HPDE6-E6E7 (cell line): ENCODE measurements at regions not wholly inside any gene's neighbourhood (a gene's known extent, or its start where the extent isn't known, plus 50 kb on each side); places are given as distances from the start of the nearest gene placed in this dataset.

Experiments
- DNase-seq: peaks from one replicate; pipeline ENCODE4 v3.0.0; 2011; ENCODE audit warnings: missing footprints; ENCODE audit errors: extremely low spot score

- DNase-seq, result peak; percentile 6
Measured at GRCh38 chr4:96175871-96176270, 336.0 kb downstream of the PDHA2 start.

GRCh38 chr4:96183611-96184010 is 343.7 kb downstream of the PDHA2 start:
- DNase-seq, result no peak

GRCh38 chr4:96186593-96186992 is 346.7 kb downstream of the PDHA2 start:
- DNase-seq, result no peak

DNA sequence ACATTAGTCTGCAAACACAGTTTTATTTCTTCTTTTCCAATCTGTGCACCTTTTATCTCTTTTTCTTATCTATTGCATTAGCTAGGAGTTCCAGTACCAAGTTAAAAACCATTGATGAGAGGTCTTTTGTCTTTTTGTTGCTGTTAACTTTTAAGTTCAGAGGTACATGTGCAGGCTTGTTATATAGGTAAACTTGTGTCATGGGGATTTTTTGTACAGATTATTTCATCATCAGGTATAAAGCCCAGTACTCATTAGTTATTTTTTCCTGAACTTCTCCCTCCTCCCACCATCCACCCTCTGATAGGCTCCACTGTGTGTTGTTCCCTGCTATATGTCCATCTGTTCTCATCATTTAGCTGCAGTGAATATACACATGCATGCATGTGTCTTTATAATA is 349.9 kb downstream of the PDHA2 start:
- no peak for DNase-seq

- DNase-seq, result no peak
Measured at GRCh38 chr4:96193061-96193460, 353.2 kb downstream of the PDHA2 start.

GRCh38 chr4:96194993-96195392 is 355.1 kb downstream of the PDHA2 start:
- DNase-seq, result no peak

GRCh38 chr4:96205143-96205936 is 365.4 kb downstream of the PDHA2 start:
- DNase-seq, result no peak

- no peak for DNase-seq
Measured at GRCh38 chr4:96227515-96227914, 387.6 kb downstream of the PDHA2 start.

- DNase-seq, result no peak
Measured at GRCh38 chr4:96228463-96228862, 388.6 kb downstream of the PDHA2 start.

DNA sequence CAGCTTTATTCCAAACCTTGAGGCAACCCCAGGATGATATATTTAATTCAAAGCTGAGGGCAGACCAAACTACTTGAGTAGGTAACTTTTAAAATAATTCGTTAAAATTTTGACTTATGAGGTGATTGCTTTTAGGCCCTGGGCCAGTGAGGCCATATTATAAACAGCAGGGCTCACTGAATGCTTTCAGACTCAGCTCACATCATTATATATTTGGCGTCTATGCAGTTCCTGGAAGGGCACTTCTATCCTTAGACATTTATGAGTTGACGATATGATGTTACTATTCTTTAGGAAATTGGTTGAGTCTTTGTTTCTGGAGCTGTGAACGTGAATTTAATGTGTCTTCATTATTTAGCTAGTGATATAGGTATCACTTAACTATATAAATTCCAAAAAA is 400.1 kb downstream of the PDHA2 start:
- no peak for DNase-seq

DNA sequence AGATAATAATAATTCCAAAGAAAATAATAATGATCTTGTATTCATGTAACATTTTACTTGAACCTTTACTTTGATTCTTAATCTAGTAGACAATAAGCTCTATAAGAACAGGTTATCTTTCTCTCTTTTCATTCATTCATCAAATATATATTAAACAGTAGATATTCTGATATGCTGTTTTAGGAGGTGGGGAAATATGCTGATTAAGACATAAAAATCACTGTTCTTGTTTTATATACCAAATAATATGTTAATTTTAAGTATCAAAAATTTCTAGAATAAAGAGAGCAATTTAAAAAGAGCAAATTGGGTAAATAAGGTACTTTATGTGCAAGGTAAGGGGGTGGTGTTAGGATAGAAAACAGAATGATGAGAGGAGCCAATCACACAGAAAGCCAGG is 401.9 kb downstream of the PDHA2 start:
- DNase-seq, result no peak

DNA sequence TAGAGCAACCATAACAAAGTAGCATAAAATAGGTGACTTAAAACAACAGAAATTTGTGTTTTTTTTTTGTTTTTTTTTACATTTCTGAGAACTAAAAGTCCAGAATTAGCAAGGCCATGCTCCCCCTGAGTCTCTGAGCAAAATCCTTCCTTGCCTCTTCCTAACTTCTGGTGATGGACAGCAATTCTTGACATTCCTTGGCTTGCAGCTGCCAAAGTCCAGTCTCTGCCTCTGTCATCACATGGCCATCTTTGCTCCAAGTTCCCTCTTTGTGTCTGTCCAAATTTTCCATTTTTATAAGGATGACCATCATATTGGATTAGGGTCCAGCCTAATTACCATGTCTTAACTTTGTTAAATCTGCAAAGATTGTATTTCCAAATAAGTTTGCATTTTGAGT is 407.2 kb downstream of the PDHA2 start:
- no peak for DNase-seq

- DNase-seq, result no peak
Measured at GRCh38 chr4:96248225-96248624, 408.3 kb downstream of the PDHA2 start.

DNA sequence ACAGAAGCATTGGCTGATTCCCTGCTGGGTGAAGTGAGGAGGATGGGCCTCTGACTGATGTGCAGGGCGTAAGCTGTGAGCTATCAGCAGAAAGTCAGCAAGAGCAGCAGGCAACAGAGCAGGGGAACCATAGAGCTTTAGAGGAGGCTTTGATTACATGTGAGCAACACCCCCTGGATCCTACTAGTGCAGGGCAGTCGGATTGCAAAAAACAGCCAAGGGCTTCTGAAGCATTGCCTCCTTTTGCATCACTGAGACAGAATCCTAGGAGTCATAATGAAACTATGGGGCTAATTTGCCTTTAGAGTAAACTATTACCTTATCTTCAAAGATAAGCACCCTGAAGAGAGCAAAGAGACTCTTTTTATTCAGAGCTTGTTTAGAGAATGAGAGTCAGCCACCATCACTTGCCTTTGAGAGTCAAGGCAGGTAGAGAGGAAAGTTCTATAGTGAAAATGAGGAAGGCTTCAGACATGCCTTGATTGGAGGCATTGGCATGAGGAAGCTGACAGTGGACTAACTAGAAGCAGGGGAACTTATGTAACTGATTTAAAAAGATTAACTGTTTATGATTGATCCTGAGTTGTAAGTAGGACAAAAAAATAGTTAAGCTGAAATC is 420.3 kb downstream of the PDHA2 start:
- DNase-seq, result no peak

DNA sequence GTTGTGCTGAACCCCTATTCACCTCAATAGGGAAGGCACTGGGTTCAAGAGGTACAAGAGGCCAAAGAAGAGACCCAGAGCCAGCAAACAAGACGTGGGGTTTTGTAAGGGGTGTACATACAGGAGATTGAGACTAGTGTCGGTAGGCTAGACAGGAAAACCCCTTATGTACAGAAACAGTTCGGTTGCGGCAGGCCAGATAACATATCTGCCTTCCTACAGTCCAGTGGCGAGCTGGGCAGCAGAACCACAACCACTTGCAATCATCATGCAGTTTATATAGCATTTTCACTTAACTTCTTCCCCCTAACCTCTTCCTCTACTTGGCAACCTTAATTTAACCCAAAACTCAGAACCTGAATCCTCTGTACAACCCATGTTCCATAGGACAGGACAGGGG is 422.2 kb downstream of the PDHA2 start:
- DNase-seq, result no peak

- DNase-seq, result no peak
Measured at GRCh38 chr4:96263291-96263690, 423.4 kb downstream of the PDHA2 start.

GRCh38 chr4:96264941-96265463 is 425.1 kb downstream of the PDHA2 start:
- DNase-seq, result no peak

GRCh38 chr4:96293806-96294205 is 453.9 kb downstream of the PDHA2 start:
- DNase-seq, result no peak

DNA sequence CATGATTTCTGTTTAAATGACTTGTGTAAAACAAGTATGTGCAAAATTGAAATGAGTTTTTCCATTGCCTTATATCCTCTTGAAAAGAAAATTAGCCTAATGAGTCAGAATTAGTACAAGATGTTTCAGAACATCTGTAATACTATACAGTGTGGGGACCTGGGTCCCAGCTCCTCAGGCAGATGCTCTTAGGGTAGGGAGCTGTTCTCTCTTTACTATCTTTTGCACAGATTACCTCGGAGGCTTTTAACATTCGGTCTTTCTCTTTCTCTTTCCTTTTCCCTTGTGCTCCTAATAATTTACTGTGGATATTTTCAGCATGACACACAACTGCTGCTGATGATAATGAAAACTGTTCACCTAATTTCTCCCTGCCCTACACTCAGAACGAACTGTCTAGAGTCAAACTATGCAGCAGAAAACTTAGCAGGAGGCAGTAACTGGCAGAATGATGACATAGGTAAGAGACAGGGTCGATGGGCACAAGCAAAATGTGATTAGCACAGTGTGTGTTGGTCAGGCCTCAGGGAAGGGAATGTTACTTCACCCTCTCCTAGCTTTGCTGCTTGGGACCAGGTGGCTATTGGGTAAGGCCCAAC is 455.3 kb downstream of the PDHA2 start:
- no peak for DNase-seq

DNA sequence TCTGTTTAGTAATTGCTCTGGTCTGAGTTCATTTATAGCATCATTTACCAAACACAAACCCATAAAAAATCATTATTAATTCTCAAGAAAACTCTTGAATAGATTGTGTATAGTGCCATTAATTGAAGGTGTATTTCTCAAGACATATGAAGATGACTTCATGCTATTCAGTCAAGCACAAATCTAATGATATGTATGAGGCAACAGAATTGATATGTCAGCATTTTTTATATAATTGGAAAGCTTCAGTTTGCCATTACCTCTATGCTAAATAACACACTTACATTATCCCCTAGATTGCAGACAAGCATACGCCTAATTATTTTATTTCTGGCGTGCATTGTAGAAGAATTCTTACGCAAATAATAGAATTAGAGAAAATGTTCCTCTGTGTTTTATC is 461.8 kb downstream of the PDHA2 start:
- no peak for DNase-seq

DNA sequence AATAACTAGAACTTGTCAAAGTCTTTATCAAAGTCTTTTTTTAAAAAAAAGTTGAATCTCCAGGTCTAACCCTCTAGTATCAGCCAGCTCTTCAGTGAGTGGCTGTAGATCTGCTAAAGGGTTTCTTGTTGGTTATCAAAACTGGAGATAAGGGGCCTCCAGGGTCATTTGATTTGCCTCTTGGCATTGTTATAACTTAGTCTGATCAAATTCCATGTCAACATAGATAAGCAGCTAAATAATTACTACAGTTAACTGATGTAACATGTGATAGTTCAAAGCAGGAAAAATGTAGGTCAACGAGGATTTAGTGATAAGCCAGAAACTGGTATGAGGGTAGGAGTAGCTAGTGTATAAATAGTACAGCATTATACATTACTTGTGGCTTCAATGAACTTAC is 465.1 kb downstream of the PDHA2 start:
- no peak for DNase-seq

DNA sequence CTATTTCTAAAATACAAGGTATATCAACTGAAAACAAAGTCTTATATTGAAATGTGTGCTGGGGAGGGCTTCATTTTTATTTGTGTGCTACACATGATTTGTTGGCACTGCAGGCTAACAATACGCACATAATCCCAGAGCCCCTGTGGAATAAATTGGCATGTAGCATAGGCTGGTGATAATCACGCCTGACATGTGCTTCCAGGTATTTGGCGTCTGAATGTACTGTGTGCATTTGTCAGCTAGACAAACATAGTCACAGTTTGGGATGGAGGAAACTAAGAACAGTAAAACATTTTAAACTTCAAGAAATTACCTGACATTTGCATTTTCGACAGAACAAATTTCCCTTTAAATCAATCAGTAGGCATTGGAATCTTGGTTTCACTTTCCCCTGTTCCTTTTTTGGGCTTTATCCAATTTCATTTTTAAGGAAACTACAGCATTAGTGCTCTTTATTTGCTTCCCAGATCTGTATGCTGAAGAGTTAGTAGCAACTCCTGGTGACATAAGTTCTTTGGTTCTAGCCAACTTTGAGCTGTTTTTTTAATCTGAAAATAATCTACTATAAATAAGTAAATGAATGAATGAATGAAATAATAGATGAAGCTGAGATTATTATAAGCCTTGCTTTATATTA is 472.3 kb downstream of the PDHA2 start:
- DNase-seq, result no peak
